Pancreas (tissue), 10 donors: ENCODE measurements at regions not wholly inside any gene's neighbourhood (a gene's known extent, or its start where the extent isn't known, plus 50 kb on each side); places are given as distances from the start of the nearest gene placed in this dataset.

Experiments used
- ATAC-seq, 4 donors: fragments of 200-7000 bp; cut with Tn5 transposase; one replicate each; pipeline versions ENCODE4 v1.8.0 to v1.9.1; 2020; ENCODE audit warnings: mild to moderate bottlenecking in 4 of 4, moderate library complexity in 4 of 4
- DNase-seq, 6 donors: peaks; one replicate each; pipeline ENCODE4 v3.0.0-alpha.2; 2020
- FAIRE-seq: peaks from 2 replicates; lab custom pipeline; 2012; peaks lifted over from hg19 to GRCh38; lab: Jason Lieb, UNC
- H3K27ac ChIP-seq, 4 donors: fragments of 200-600 bp; sonication (generic); 1 replicate in 3 of 4; 2 replicates in 1 of 4; pipeline versions ENCODE4 v1.5.0 to v1.8.0; 2020
- H3K27me3 ChIP-seq, 4 donors: fragments of 200-600 bp; one replicate each; pipeline ENCODE4 v1.8.0; 2021
- H3K36me3 ChIP-seq, 3 donors: fragments of 200-600 bp; sonication (generic) in 1 of 3; one replicate each; pipeline versions ENCODE4 v1.5.0 to v1.8.0; 2020 to 2021
- H3K4me1 ChIP-seq, 3 donors: fragments of 200-600 bp; one replicate each; pipeline ENCODE4 v1.8.0; 2021
- H3K4me3 ChIP-seq, 4 donors: fragments of 200-600 bp; sonication (generic) in 2 of 4; one replicate each; pipeline versions ENCODE4 v1.5.0 to v1.8.0; 2020 to 2021
- H3K9me3 ChIP-seq, 4 donors: fragments of 200-600 bp; one replicate each; pipeline ENCODE4 v1.8.0; 2021
- CTCF ChIP-seq, 4 donors: fragments of 200-600 bp; sonication (generic) in 3 of 4; IDR thresholded peaks; one replicate each; pipeline versions ENCODE4 v1.5.0 to v1.8.0; 2021; ENCODE audit warnings: antibody characterized with exemption in 4 of 4
- WGBS, 2 donors: extraction: QIAGEN DNeasy Blood & Tissue Kit; methylation state at CpG; one replicate each; pipeline ENCODE4 v1.1.7; 2013; 5-methylcytosine and 5-hydroxymethylcytosine counted together
- intact Hi-C, 3 donors: fragments of 100-400 bp; cut with DNase I; formaldehyde crosslinking; loops; one replicate each; pipeline versions ENCODE4 v1.11.1 to v1.14.2; 2022
- donor health status: healthy with polysubstance abuse.
- donor health status: DM: no; HTN: no; CAD: no; lungs with moderate emphysema.
- donor health status: DM: no; HTN: no; CAD: no.
- donor health status: control.
- donor health status: control.
- donor health status: Bipolar disorder and iron deficiency.
- donor health status: DM: yes; HTN: yes; CAD: no.
- donor health status: DM: no; HTN: no; CAD: no.
- donor health status: DM: no; HTN: no; CAD: no.
- donor health status: DM: yes; HTN: yes; CAD: no.

- TF ChIP-seq CTCF (IDR thresholded peaks at IDR 0.05): no peak
- WGBS, 2 donors: 53 to 73% methylated on average over 5 of the region's 5 CpGs
- DNase-seq (no peak), ATAC-seq (no peak), FAIRE-seq (no peak)
- Histone ChIP-seq H3K36me3 (no peaks in the 10 kb centered on the region), H3K4me1 (no peaks in the 10 kb centered on the region), H3K27ac (no peak overlapping the region), H3K9me3 (no peaks in the 10 kb centered on the region), H3K27me3 (no peaks in the 10 kb centered on the region), H3K4me3 (no peak overlapping the region)
- intact Hi-C loops: no loop called here
Measured at GRCh38 chr7:125857606-125858005, 928.0 kb upstream of the POT1 start.

GRCh38 chr7:125848157-125848556 is 918.5 kb upstream of the POT1 start:
- 30 to 76% methylated on average over 2 of the region's 2 CpGs for WGBS, 2 donors
- H3K9me3 ChIP-seq: no peaks in the 10 kb centered on the region
- intact Hi-C loops: no loop called here
- no peaks in the 10 kb centered on the region for H3K36me3 ChIP-seq
- ATAC-seq (no peak), FAIRE-seq (no peak), DNase-seq (no peak)
- H3K4me3 ChIP-seq: no peak overlapping the region
- H3K27me3 ChIP-seq: no peaks in the 10 kb centered on the region
- no peak overlapping the region for H3K27ac ChIP-seq
- no peaks in the 10 kb centered on the region for H3K4me1 ChIP-seq
- TF ChIP-seq CTCF (IDR thresholded peaks at IDR 0.05): no peak

- FAIRE-seq: no peak
- Histone ChIP-seq H3K4me1 (no peaks in the 10 kb centered on the region), H3K27ac (no peak overlapping the region), H3K4me3 (no peak overlapping the region), H3K27me3 (no peaks in the 10 kb centered on the region), H3K9me3 (no peaks in the 10 kb centered on the region), H3K36me3 (no peaks in the 10 kb centered on the region)
- WGBS, 2 donors: 35 to 58% methylated on average over 3 of the region's 3 CpGs
- no peak for ATAC-seq
- intact Hi-C loops: no loop called here
- TF ChIP-seq CTCF (IDR thresholded peaks at IDR 0.05): no peak
- DNase-seq: no peak
Measured at GRCh38 chr7:125847692-125848091, 918.1 kb upstream of the POT1 start.

GRCh38 chr7:125847055-125847454 is 917.4 kb upstream of the POT1 start:
- Histone ChIP-seq H3K9me3 (no peaks in the 10 kb centered on the region), H3K27me3 (no peaks in the 10 kb centered on the region), H3K4me3 (no peak overlapping the region), H3K4me1 (no peaks in the 10 kb centered on the region), H3K36me3 (no peaks in the 10 kb centered on the region), H3K27ac (no peak overlapping the region)
- TF ChIP-seq CTCF (IDR thresholded peaks at IDR 0.05): no peak
- WGBS, 2 donors: 61 to 62% methylated on average over 3 of the region's 3 CpGs
- FAIRE-seq: no peak
- ATAC-seq: no peak
- no peak for DNase-seq
- intact Hi-C loops: no loop called here

GRCh38 chr7:125845686-125846085 is 916.1 kb upstream of the POT1 start:
- no peak overlapping the region for H3K4me3 ChIP-seq
- H3K27ac ChIP-seq: no peak overlapping the region
- H3K4me1 ChIP-seq: no peaks in the 10 kb centered on the region
- intact Hi-C loops: no loop called here
- H3K36me3 ChIP-seq: no peaks in the 10 kb centered on the region
- no peak for ATAC-seq
- no peak for FAIRE-seq
- 44 to 62% methylated on average over 1 of the region's 1 CpG for WGBS, 2 donors
- TF ChIP-seq CTCF (IDR thresholded peaks at IDR 0.05): no peak
- H3K9me3 ChIP-seq: no peaks in the 10 kb centered on the region
- no peak for DNase-seq
- H3K27me3 ChIP-seq: no peaks in the 10 kb centered on the region
